ENCODE measurements at regions not wholly inside any gene's neighbourhood (a gene's known extent, or its start where the extent isn't known, plus 50 kb on each side); places are given as distances from the start of the nearest gene placed in this dataset.

DNA sequence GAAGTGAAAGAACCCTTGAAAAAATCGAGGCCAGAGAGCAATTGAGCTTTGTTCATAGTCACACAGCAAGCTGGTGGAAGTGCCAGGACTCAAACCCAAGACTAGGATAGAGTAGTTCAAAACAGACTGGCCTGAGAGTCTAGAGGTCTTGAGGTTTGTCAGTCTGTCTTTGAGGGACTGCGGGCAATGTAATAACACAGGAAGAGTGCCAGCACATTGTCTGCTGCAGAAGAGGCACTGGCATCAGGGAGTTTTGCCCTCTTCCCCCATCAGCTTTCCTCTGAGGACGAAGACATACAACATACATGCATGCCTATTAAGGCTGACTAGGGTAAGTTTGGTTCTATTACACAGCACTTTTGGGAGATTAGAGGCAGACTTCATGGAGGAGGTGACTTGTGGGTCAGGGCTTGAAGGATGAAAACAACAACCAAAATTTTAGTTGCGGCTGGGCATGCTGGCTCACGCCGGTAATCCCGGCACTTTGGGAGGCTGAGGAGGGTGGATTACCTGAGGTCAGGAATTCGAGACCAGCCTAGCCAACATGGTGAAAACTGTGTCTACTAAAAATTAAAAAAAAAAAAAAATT lies 64.1 kb upstream of the LAS1L start:
- Histone ChIP-seq H2AK9ac (replicated peaks; ENCODE audit: low read depth, low read length, poor library complexity) (no peak overlapping the region), H3K4ac (ENCODE audit: low read depth, low read length) (no peak overlapping the region), H3K56ac (ENCODE audit: extremely low read depth, insufficient read depth, low read length) (no peak overlapping the region), H3K9me3 (ENCODE audit: control insufficient read depth, insufficient read depth, low read length) (no peaks in the 10 kb centered on the region), H2BK120ac (ENCODE audit: low read depth, low read length) (peak overlapping the region; percentile 14; the same call in 1 of the 2 replicates), H3K36me3 (ENCODE audit: control insufficient read depth, insufficient read depth, low read length) (no peaks in the 10 kb centered on the region), H4K5ac (ENCODE audit: low read depth, low read length) (no peak overlapping the region; the same call in 1 of the 2 replicates), H3K23ac (ENCODE audit: low read depth, low read length) (no peak overlapping the region), H3K18ac (ENCODE audit: low read depth, low read length) (no peak overlapping the region), H3K27me3 (ENCODE audit: control insufficient read depth, insufficient read depth, low read length) (no peaks in the 10 kb centered on the region; the same call in 1 of the 2 replicates), H2AK5ac (ENCODE audit: low read depth, low read length) (no peak overlapping the region), H4K20me1 (ENCODE audit: insufficient read depth, low read length) (no peaks in the 10 kb centered on the region), H3K4me3 (ENCODE audit: insufficient read depth, low read depth, low read length) (no peak overlapping the region), H3K27ac (ENCODE audit: insufficient read depth, low read length) (no peak overlapping the region), H3K9ac (ENCODE audit: low read depth, low read length) (no peak overlapping the region), H3K14ac (replicated peaks; ENCODE audit: low read depth, low read length) (no peak overlapping the region), H4K8ac (ENCODE audit: low read depth in 2 of 2, low read length in 2 of 2) (no peak overlapping the region), H3K4me2 (ENCODE audit: low read depth, low read length) (no peak overlapping the region), H2AFZ (replicated peaks; ENCODE audit: low read length, poor library complexity) (no peak overlapping the region), H3K79me1 (ENCODE audit: low read depth in 1 of 2, low read length in 2 of 2) (peaks cover 0 to 22% of the 10 kb centered on the region in 2 experiments; a peak in 2 of 4 replicates), H2BK20ac (ENCODE audit: low read depth, low read length) (peak overlapping the region; percentile 14; the same call in 1 of the 2 replicates), H3K9me1 (ENCODE audit: insufficient read depth, low read length) (peaks cover 5% of the 10 kb centered on the region), H2BK5ac (ENCODE audit: low read depth, low read length, poor library complexity, severe bottlenecking) (no peak overlapping the region), H3K4me1 (ENCODE audit: control insufficient read depth, insufficient read depth, low read length) (peaks cover 8% of the 10 kb centered on the region), H4K91ac (ENCODE audit: insufficient read depth, low read depth, low read length) (peak overlapping the region; percentile 39; the same call in 1 of the 2 replicates), H2BK15ac (ENCODE audit: low read depth, low read length) (0 out of 3 replicates have a peak overlapping the region, but pooled peaks have one; percentile 10)
- POLR2A ChIA-PET (ENCODE audit: unreplicated experiment): no interaction called here
- BruUV-seq (replicated peaks): no TSS peak
- 57% methylated on average over 1 of the region's 8 CpGs; no CpG with 5 or more reads in 1 of the 2 experiments for WGBS, 2 experiments (ENCODE audit: extremely low coverage in 2 of 2, insufficient read length in 1 of 2)
- no peak for ATAC-seq (ENCODE audit: low read depth)
- CTCF ChIA-PET: no interaction called here
- dilution Hi-C loops (cut with HindIII; ENCODE audit: low sequenced_read_pairs, unreplicated experiment) (no loop called here), intact Hi-C loops (cut with micrococcal nuclease) (no loop called here), in situ Hi-C loops (cut with MboI; ENCODE audit: low sequenced_read_pairs) (no loop called here)
- TF ChIP-seq MAZ (IDR thresholded peaks at IDR 0.05; ENCODE audit: borderline replicate concordance, low read depth, low read length): no peak
- TF ChIP-seq RCOR1 (IDR thresholded peaks at IDR 0.05; ENCODE audit: insufficient replicate concordance, low read length): no peak
- TF ChIP-seq, protein P1, sequence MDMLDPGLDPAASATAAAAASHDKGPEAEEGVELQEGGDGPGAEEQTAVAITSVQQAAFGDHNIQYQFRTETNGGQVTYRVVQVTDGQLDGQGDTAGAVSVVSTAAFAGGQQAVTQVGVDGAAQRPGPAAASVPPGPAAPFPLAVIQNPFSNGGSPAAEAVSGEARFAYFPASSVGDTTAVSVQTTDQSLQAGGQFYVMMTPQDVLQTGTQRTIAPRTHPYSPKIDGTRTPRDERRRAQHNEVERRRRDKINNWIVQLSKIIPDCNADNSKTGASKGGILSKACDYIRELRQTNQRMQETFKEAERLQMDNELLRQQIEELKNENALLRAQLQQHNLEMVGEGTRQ (IDR thresholded peaks at IDR 0.05; ENCODE audit: low read depth, low read length): no peak
- no peak for TF ChIP-seq CEBPB (IDR thresholded peaks at IDR 0.05; ENCODE audit: low read depth, low read length)
- TF ChIP-seq, protein P2, sequence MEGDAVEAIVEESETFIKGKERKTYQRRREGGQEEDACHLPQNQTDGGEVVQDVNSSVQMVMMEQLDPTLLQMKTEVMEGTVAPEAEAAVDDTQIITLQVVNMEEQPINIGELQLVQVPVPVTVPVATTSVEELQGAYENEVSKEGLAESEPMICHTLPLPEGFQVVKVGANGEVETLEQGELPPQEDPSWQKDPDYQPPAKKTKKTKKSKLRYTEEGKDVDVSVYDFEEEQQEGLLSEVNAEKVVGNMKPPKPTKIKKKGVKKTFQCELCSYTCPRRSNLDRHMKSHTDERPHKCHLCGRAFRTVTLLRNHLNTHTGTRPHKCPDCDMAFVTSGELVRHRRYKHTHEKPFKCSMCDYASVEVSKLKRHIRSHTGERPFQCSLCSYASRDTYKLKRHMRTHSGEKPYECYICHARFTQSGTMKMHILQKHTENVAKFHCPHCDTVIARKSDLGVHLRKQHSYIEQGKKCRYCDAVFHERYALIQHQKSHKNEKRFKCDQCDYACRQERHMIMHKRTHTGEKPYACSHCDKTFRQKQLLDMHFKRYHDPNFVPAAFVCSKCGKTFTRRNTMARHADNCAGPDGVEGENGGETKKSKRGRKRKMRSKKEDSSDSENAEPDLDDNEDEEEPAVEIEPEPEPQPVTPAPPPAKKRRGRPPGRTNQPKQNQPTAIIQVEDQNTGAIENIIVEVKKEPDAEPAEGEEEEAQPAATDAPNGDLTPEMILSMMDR (conservative IDR thresholded peaks at IDR 0.05; ENCODE audit: low read depth, low read length): no peak
- no peak for TF ChIP-seq RAD21 (IDR thresholded peaks at IDR 0.05; ENCODE audit: low read length)
- TF ChIP-seq NFE2L2 (IDR thresholded peaks at IDR 0.05; ENCODE audit: low read depth, low read length): no peak
- TF ChIP-seq, protein P3, sequence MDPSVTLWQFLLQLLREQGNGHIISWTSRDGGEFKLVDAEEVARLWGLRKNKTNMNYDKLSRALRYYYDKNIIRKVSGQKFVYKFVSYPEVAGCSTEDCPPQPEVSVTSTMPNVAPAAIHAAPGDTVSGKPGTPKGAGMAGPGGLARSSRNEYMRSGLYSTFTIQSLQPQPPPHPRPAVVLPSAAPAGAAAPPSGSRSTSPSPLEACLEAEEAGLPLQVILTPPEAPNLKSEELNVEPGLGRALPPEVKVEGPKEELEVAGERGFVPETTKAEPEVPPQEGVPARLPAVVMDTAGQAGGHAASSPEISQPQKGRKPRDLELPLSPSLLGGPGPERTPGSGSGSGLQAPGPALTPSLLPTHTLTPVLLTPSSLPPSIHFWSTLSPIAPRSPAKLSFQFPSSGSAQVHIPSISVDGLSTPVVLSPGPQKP (IDR thresholded peaks at IDR 0.05; ENCODE audit: borderline replicate concordance, low read depth, low read length): no peak
- no peak for TF ChIP-seq BHLHE40 (IDR thresholded peaks at IDR 0.05; ENCODE audit: low read depth, low read length)
- no peak for TF ChIP-seq MXI1 (IDR thresholded peaks at IDR 0.05; ENCODE audit: borderline replicate concordance, low read depth, low read length)
- no peak for TF ChIP-seq CHD1 (IDR thresholded peaks at IDR 0.05; ENCODE audit: low read depth, low read length)
- no peak for TF ChIP-seq POLR2A (IDR thresholded peaks at IDR 0.05; ENCODE audit: low read depth, low read length)
- no peak for DNase-seq
